Calu3 (cell line): ENCODE measurements at regions not wholly inside any gene's neighbourhood (a gene's known extent, or its start where the extent isn't known, plus 50 kb on each side); places are given as distances from the start of the nearest gene placed in this dataset.

Experiments
- BruUV-seq: library from RNA; stranded (reverse); fragments of 400-500 nt; replicated peaks from 2 replicates; lab custom pipeline; 2021; lab: Mats Ljungman, UMichigan
- CTCF ChIA-PET: fragments of 300-600 bp; sonication (Branson Sonifier 250); formaldehyde crosslinking; loops from one replicate; lab custom pipeline; 2022; ENCODE audit warnings: antibody characterized with exemption; lab: Charles Lee
- DNase-seq: peaks from one replicate; pipeline ENCODE4 v3.0.0; 2022
- H3K27ac Mint-ChIP-seq: one replicate; pipeline ENCODE4 v1.8.0; 2022; ENCODE audit warnings: mixed read lengths; ENCODE audit not compliant: unreplicated experiment
- H3K27me3 Mint-ChIP-seq: one replicate; pipeline ENCODE4 v1.8.0; 2022; ENCODE audit warnings: mixed read lengths; ENCODE audit not compliant: unreplicated experiment
- H3K36me3 Mint-ChIP-seq: one replicate; pipeline ENCODE4 v1.8.0; 2022; ENCODE audit warnings: mild to moderate bottlenecking, moderate library complexity, mixed read lengths; ENCODE audit not compliant: insufficient read depth, unreplicated experiment
- H3K4me1 Mint-ChIP-seq: one replicate; pipeline ENCODE4 v1.8.0; 2022; ENCODE audit warnings: mild to moderate bottlenecking, low read depth, mixed read lengths; ENCODE audit not compliant: unreplicated experiment
- H3K4me3 Mint-ChIP-seq: one replicate; pipeline ENCODE4 v1.8.0; 2022; ENCODE audit warnings: mild to moderate bottlenecking, low read depth, moderate library complexity, mixed read lengths; ENCODE audit not compliant: unreplicated experiment
- H3K9me3 Mint-ChIP-seq: one replicate; pipeline ENCODE4 v1.8.0; 2022; ENCODE audit warnings: low read depth, mixed read lengths; ENCODE audit not compliant: unreplicated experiment
- intact Hi-C: fragments of 100-400 bp; cut with micrococcal nuclease; formaldehyde crosslinking; loops from one replicate; pipeline ENCODE4 v1.10.0; 2022; ENCODE audit not compliant: unreplicated experiment
- TF ChIP-seq, protein P1 (sequence below): fragments of 200-600 bp; IDR thresholded peaks from one replicate; pipeline ENCODE4 v1.8.0; 2022; ENCODE audit warnings: antibody characterized with exemption; ENCODE audit not compliant: unreplicated experiment

DNA sequence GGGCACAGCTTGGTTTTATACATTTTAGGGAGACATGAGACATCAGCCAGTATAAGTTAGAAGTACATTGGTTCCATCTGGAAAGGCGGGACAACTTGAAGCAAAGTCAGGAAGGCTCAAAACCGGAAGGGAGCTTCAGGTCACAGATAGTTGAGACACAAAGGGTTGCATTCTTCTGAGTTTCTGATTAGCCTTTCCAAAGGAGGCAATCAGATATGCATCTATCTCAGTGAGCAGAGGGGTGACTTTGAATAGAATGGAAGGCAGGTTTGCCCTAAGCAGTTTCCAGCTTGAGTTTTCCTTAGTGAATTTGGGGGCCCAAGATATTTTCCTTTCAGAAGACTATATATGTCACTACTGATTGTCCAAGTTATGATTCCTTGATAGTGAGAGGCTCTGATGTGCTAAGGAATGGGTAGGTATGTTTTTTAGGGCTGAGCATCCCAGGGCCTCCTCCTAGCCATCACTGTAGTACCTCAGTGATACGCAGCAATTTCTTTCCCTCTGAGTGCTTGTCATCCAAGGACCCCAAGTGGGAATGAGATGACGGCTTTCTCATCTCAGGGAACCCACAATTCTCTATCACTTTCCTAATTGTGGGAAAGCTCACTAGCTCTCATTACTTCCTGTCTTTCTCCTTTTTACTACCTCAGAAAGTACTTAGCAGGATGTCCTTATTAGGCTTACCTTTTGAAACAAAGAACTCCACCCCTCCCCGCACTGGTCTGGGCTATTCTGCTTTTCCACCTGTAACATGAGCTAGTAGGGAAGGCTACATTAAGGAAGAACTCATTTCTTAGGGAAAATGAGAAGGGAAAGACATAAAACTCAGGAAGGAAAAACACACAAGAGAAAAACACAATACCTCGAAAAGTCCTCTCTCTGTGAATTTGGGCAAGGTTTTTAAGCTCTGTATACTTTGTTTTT is 632.7 kb downstream of the RAPGEF2 start:
- TF ChIP-seq, protein P1, sequence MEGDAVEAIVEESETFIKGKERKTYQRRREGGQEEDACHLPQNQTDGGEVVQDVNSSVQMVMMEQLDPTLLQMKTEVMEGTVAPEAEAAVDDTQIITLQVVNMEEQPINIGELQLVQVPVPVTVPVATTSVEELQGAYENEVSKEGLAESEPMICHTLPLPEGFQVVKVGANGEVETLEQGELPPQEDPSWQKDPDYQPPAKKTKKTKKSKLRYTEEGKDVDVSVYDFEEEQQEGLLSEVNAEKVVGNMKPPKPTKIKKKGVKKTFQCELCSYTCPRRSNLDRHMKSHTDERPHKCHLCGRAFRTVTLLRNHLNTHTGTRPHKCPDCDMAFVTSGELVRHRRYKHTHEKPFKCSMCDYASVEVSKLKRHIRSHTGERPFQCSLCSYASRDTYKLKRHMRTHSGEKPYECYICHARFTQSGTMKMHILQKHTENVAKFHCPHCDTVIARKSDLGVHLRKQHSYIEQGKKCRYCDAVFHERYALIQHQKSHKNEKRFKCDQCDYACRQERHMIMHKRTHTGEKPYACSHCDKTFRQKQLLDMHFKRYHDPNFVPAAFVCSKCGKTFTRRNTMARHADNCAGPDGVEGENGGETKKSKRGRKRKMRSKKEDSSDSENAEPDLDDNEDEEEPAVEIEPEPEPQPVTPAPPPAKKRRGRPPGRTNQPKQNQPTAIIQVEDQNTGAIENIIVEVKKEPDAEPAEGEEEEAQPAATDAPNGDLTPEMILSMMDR: no peak
- Mint-ChIP-seq H3K27me3 (no peaks in the 10 kb centered on the region), H3K4me3 (no peak overlapping the region), H3K27ac (no peak overlapping the region), H3K4me1 (no peaks in the 10 kb centered on the region), H3K36me3 (no peaks in the 10 kb centered on the region), H3K9me3 (no peaks in the 10 kb centered on the region)
- BruUV-seq: no TSS peak
- intact Hi-C loops: no loop called here
- CTCF ChIA-PET: no interaction called here
- DNase-seq: no peak

DNA sequence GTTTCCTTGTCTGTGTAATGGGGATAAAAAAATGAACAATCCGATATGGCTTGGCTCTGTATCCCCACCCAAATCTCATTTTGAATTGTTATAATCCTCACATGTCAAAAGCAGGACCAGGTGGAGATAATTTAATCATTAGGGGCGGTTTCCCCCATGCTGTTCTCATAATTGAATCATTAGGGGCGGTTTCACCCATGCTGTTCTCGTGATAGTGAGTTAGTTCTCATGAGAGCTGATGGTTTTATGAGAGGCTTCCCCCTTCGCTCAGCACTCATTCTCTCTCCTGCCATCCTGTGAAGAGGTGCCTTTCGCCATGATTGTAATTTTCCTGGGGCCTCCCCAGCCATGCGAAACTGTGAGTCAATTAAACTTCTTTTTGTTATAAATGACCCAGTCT is 633.5 kb downstream of the RAPGEF2 start:
- H3K9me3 Mint-ChIP-seq: no peaks in the 10 kb centered on the region
- CTCF ChIA-PET: no interaction called here
- BruUV-seq: no TSS peak
- intact Hi-C loops: no loop called here
- no peak overlapping the region for H3K4me3 Mint-ChIP-seq
- no peak overlapping the region for H3K27ac Mint-ChIP-seq
- DNase-seq: no peak
- H3K36me3 Mint-ChIP-seq: no peaks in the 10 kb centered on the region
- H3K27me3 Mint-ChIP-seq: no peaks in the 10 kb centered on the region
- no peaks in the 10 kb centered on the region for H3K4me1 Mint-ChIP-seq
- TF ChIP-seq, protein P1: no peak

DNA sequence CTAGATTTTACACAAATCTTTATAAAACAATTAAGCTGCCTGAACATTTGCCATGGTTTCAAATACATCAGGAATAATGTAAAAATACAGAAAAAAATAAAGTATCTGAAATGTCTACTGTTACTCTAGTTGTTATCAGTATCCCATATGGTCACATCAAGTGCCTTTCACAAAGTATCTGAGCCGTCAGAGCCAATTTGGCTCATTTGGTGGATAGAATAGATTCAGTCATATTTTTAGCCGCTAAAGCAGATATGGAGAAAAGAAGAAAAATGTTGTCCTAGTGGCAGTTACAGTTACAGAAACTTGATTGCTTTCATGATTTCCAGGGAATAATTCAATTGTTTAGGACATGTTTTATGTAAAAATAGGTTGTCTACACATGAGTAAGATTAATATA is 641.1 kb downstream of the RAPGEF2 start:
- no TSS peak for BruUV-seq
- Mint-ChIP-seq H3K9me3 (peaks cover 4% of the 10 kb centered on the region), H3K27ac (no peak overlapping the region), H3K4me3 (no peak overlapping the region), H3K36me3 (no peaks in the 10 kb centered on the region), H3K27me3 (no peaks in the 10 kb centered on the region), H3K4me1 (no peaks in the 10 kb centered on the region)
- CTCF ChIA-PET: interaction anchor here (0.7 kb wide), 1 partner anchor 1165 kb away, joined by 3 read pairs; no protein-coding TSS in a partner anchor
- TF ChIP-seq, protein P1: no peak
- DNase-seq: no peak
- intact Hi-C loops: no loop called here

DNA sequence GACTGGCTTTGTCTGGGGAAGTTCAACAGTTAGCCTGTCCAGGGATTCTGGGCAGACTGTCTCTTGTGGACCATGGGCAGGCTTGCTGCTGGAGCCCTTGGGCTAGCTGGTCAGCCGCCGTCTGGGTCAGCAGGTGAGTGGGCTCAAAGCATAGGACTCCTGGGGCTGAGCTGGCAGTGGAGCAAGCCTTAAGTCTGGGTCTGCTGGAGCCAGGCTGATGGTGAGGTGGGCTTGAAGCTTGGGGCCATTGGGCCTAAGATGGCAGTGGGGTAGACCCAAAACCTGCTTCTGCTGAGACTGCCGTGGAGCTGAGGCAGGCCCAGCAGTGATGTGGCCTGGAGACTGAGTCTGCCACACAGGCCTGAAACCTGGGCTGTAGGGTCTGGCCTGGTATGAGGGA is 645.1 kb downstream of the RAPGEF2 start:
- H3K4me3 Mint-ChIP-seq: no peak overlapping the region
- H3K27me3 Mint-ChIP-seq: no peaks in the 10 kb centered on the region
- no TSS peak for BruUV-seq
- no peaks in the 10 kb centered on the region for H3K9me3 Mint-ChIP-seq
- H3K4me1 Mint-ChIP-seq: no peaks in the 10 kb centered on the region
- TF ChIP-seq, protein P1: no peak
- intact Hi-C loops: no loop called here
- no peaks in the 10 kb centered on the region for H3K36me3 Mint-ChIP-seq
- no peak for DNase-seq
- H3K27ac Mint-ChIP-seq: no peak overlapping the region
- CTCF ChIA-PET: no interaction called here
